ENCODE measurements at regions not wholly inside any gene's neighbourhood (a gene's known extent, or its start where the extent isn't known, plus 50 kb on each side); places are given as distances from the start of the nearest gene placed in this dataset.

- TF ChIP-seq POLR2A (IDR thresholded peaks at IDR 0.05) (no peak), CTCF (IDR thresholded peaks at IDR 0.05) (no peak)
Measured at GRCh38 chr2:234830853-234831252, 121.0 kb upstream of the SH3BP4 start.

Data from heart left ventricle (tissue), 13 donors.